GM12878 (cell line): ENCODE measurements at regions not wholly inside any gene's neighbourhood (a gene's known extent, or its start where the extent isn't known, plus 50 kb on each side); places are given as distances from the start of the nearest gene placed in this dataset.
A peak's percentile ranks its signal among the peaks of the same experiment; 100 is the strongest.

Source experiments
- ATAC-seq: fragments of 200-7000 bp; cut with Tn5 transposase; 3 replicates; pipeline ENCODE4 v1.9.1; 2020; ENCODE audit warnings: mild to moderate bottlenecking, moderate library complexity
- BruUV-seq: library from RNA; stranded (reverse); fragments of 400-500 nt; replicated peaks from 2 replicates; lab custom pipeline; 2021; lab: Mats Ljungman, UMichigan
- CTCF ChIA-PET: fragments of 300-600 bp; sonication (Branson Sonifier 250); formaldehyde crosslinking; extraction: SDS; loops from one replicate; lab custom pipeline; 2021; ENCODE audit warnings: inconsistent platforms; lab: Yijun Ruan, JAX
- POLR2A ChIA-PET: fragments of 350-600 bp; formaldehyde crosslinking; extraction: SDS; loops from one replicate; lab custom pipeline; 2021; ENCODE audit warnings: inconsistent platforms; lab: Charles Lee
- RAD21 ChIA-PET: fragments of 300-600 bp; sonication (Branson Sonifier 250); formaldehyde crosslinking; loops from one replicate; lab custom pipeline; 2023; ENCODE audit warnings: antibody characterized with exemption; ENCODE audit not compliant: unreplicated experiment; lab: Charles Lee
- SMC1A ChIA-PET: fragments of 300-600 bp; sonication (Branson Sonifier 250); formaldehyde crosslinking; loops from one replicate; lab custom pipeline; 2023; ENCODE audit not compliant: unreplicated experiment, uncharacterized antibody; lab: Charles Lee
- DNase-seq: peaks from one replicate; pipeline ENCODE4 v3.0.0-alpha.2; 2011; ENCODE audit warnings: low read depth, low spot score
- FAIRE-seq: peaks from 3 replicates; lab custom pipeline; 2011; peaks lifted over from hg19 to GRCh38; lab: Jason Lieb, UNC
- H2AFZ ChIP-seq: 2 replicates; pipeline ENCODE4 v1.6.0; 2011; ENCODE audit warnings: low read depth, low read length, control low read depth; ENCODE audit not compliant: control insufficient read depth
- H3K27ac ChIP-seq: 2 replicates; pipeline ENCODE4 v1.5.1; 2011; ENCODE audit warnings: control low read depth; ENCODE audit not compliant: control insufficient read depth, insufficient read depth
- H3K27me3 ChIP-seq, 2 experiments: replicated peaks in 1 of 2; 2 replicates each; pipeline versions ENCODE4 v1.6.0 to v1.6.1; 2011; ENCODE audit warnings: low read length in 1 of 2; ENCODE audit not compliant: control insufficient read depth in 2 of 2, insufficient read depth in 2 of 2
- H3K36me3 ChIP-seq, 2 experiments: 2 replicates each; pipeline ENCODE4 v1.5.1; 2011; ENCODE audit warnings: low read length in 1 of 2; ENCODE audit not compliant: control insufficient read depth in 2 of 2, insufficient read depth in 2 of 2
- H3K4me1 ChIP-seq: 2 replicates; pipeline ENCODE4 v1.6.1; 2011; ENCODE audit warnings: mild to moderate bottlenecking, low read length, moderate library complexity, mixed read lengths; ENCODE audit not compliant: control insufficient read depth, insufficient read depth
- H3K4me2 ChIP-seq: 2 replicates; pipeline ENCODE4 v1.6.0; 2011; ENCODE audit warnings: control low read depth; ENCODE audit not compliant: control insufficient read depth, insufficient read depth
- H3K4me3 ChIP-seq: fragments of 200-600 bp; sonication (generic); 2 replicates; pipeline ENCODE4 v1.5.1; 2016
- H3K79me2 ChIP-seq: 2 replicates; pipeline ENCODE4 v1.6.0; 2011; ENCODE audit warnings: low read length; ENCODE audit not compliant: control insufficient read depth, insufficient read depth
- H3K9ac ChIP-seq: 2 replicates; pipeline ENCODE4 v1.8.0; 2011; ENCODE audit warnings: low read length, control low read depth, mixed read lengths; ENCODE audit not compliant: control insufficient read depth, insufficient read depth
- H3K9me3 ChIP-seq: replicated peaks from 3 replicates; pipeline ENCODE4 v1.5.1; 2011; ENCODE audit warnings: mild to moderate bottlenecking, low read length; ENCODE audit not compliant: control insufficient read depth, insufficient read depth
- H4K20me1 ChIP-seq: 2 replicates; pipeline ENCODE4 v1.6.0; 2011; ENCODE audit not compliant: control insufficient read depth, insufficient read depth
- CREB1 ChIP-seq: IDR thresholded peaks from 2 replicates; pipeline ENCODE4 v1.6.1; 2012; ENCODE audit warnings: low read depth, mild to moderate bottlenecking, inconsistent platforms
- EGR1 ChIP-seq, 2 experiments: IDR thresholded peaks; 1 replicate in 1 of 2; 2 replicates in 1 of 2; pipeline ENCODE4 v1.6.1; 2011 to 2012; ENCODE audit warnings: low read depth in 2 of 2, low read length in 2 of 2, borderline replicate concordance in 1 of 2, mild to moderate bottlenecking in 1 of 2, moderate library complexity in 1 of 2
- SMAD1 ChIP-seq: fragments of 450-650 bp; IDR thresholded peaks from 2 replicates; pipeline ENCODE4 v1.6.1; 2018; ENCODE audit warnings: mild to moderate bottlenecking, low read depth; ENCODE audit not compliant: partially characterized antibody
- ZNF24 ChIP-seq: fragments of 450-650 bp; IDR thresholded peaks from 2 replicates; pipeline ENCODE4 v1.6.1; 2017; ENCODE audit warnings: antibody characterized with exemption, mild to moderate bottlenecking
- WGBS: methylation state at CpG from one replicate; pipeline ENCODE4 v1.1.6; 2016; ENCODE audit warnings: low lambda C conversion rate; ENCODE audit not compliant: insufficient replicate concordance, insufficient coverage; ENCODE audit errors: missing lambda C conversion rate; 5-methylcytosine and 5-hydroxymethylcytosine counted together
- in situ Hi-C: fragments of 300-500 bp; cut with MboI; formaldehyde crosslinking; loops from 9 replicates; pipeline ENCODE4 v1.14.3; 2018; ENCODE audit warnings: mixed read lengths
- intact Hi-C: fragments of 100-400 bp; cut with micrococcal nuclease; formaldehyde crosslinking; loops from one replicate; pipeline ENCODE4 v1.14.2; 2022; ENCODE audit not compliant: unreplicated experiment
- TF ChIP-seq, protein P1 (sequence below): IDR thresholded peaks from 2 replicates; pipeline ENCODE4 v1.6.1; 2011; ENCODE audit warnings: mild to moderate bottlenecking, low read depth, low read length, moderate library complexity; ENCODE audit not compliant: insufficient replicate concordance
- TF ChIP-seq, protein P2 (sequence below): fragments of 450-650 bp; IDR thresholded peaks from 2 replicates; pipeline ENCODE4 v1.6.1; 2017; ENCODE audit warnings: borderline replicate concordance
- TF ChIP-seq, protein P3 (sequence below): IDR thresholded peaks from 2 replicates; pipeline ENCODE4 v1.6.1; 2011; ENCODE audit warnings: borderline replicate concordance, low read depth, mild to moderate bottlenecking, moderate library complexity, low read length; ENCODE audit not compliant: insufficient read depth, poor library complexity, severe bottlenecking

DNA sequence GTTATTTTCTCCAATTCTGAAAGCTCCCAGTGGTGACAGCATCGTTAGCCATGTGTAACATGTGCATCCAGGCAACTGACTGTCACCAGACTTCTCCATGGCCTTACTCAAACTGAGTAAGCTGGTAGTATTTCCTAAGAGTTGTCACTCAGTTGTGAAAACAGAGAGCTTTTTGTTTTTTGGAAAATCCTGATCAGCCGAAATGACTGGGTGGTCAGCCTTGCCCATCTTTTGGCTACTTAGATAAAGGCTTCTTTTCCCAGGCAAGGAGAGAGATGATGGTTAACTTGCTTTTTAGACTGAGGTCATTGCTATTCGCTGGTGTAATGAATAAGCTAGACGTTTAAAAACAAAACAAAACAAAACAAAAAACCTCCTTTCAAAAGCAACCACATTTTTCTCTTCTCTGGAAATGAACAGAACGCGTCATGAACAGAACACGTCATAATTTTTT is 159.5 kb upstream of the KLF14 start:
- no peak overlapping the region for H3K4me2 ChIP-seq
- BruUV-seq = no TSS peak

More for the DNA sequence above, 159.5 kb upstream of the KLF14 start:
- Histone ChIP-seq H2AFZ (no peak overlapping the region), H3K27me3 (no peaks in the 10 kb centered on the region), H3K4me3 (no peak overlapping the region), H3K4me1 (peaks cover 18% of the 10 kb centered on the region), H3K79me2 (peaks cover 41% of the 10 kb centered on the region), H4K20me1 (peaks cover 5% of the 10 kb centered on the region), H3K9ac (no peak overlapping the region), H3K36me3 (peaks cover 24 to 37% of the 10 kb centered on the region in 2 experiments), H3K27ac (no peak overlapping the region; the same call in 1 of the 2 replicates), H3K9me3 (no peaks in the 10 kb centered on the region)
- no peak for DNase-seq
- WGBS = 4% methylated on average over 7 of the region's 7 CpGs
- in situ Hi-C loops = no loop called here
- TF ChIP-seq, protein P1, sequence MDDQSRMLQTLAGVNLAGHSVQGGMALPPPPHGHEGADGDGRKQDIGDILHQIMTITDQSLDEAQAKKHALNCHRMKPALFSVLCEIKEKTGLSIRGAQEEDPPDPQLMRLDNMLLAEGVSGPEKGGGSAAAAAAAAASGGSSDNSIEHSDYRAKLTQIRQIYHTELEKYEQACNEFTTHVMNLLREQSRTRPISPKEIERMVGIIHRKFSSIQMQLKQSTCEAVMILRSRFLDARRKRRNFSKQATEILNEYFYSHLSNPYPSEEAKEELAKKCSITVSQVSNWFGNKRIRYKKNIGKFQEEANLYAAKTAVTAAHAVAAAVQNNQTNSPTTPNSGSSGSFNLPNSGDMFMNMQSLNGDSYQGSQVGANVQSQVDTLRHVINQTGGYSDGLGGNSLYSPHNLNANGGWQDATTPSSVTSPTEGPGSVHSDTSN = peak; percentile 7
- TF ChIP-seq ZNF24 (no peak), CREB1 (0 out of 2 replicates have a peak, but pooled peaks have one; percentile 34), SMAD1 (no peak), EGR1 (IDR thresholded peaks at IDR 0.05; ENCODE audit: borderline replicate concordance in 1 of 2, low read depth in 2 of 2, low read length in 2 of 2) (no peak)
- TF ChIP-seq, protein P2, sequence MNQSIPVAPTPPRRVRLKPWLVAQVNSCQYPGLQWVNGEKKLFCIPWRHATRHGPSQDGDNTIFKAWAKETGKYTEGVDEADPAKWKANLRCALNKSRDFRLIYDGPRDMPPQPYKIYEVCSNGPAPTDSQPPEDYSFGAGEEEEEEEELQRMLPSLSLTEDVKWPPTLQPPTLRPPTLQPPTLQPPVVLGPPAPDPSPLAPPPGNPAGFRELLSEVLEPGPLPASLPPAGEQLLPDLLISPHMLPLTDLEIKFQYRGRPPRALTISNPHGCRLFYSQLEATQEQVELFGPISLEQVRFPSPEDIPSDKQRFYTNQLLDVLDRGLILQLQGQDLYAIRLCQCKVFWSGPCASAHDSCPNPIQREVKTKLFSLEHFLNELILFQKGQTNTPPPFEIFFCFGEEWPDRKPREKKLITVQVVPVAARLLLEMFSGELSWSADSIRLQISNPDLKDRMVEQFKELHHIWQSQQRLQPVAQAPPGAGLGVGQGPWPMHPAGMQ = no peak
- TF ChIP-seq, protein P3, sequence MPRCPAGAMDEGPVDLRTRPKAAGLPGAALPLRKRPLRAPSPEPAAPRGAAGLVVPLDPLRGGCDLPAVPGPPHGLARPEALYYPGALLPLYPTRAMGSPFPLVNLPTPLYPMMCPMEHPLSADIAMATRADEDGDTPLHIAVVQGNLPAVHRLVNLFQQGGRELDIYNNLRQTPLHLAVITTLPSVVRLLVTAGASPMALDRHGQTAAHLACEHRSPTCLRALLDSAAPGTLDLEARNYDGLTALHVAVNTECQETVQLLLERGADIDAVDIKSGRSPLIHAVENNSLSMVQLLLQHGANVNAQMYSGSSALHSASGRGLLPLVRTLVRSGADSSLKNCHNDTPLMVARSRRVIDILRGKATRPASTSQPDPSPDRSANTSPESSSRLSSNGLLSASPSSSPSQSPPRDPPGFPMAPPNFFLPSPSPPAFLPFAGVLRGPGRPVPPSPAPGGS = peak; percentile 71
- ChIA-PET CTCF (interaction anchor here (0.7 to 8.6 kb wide), 7 partner anchors 10 to 566 kb away, joined by 3 to 166 read pairs (median 3); no protein-coding TSS in a partner anchor), RAD21 (interaction anchor here (1.1 kb wide), 1 partner anchor 146 kb away, joined by 3 read pairs; no protein-coding TSS in a partner anchor), SMC1A (interaction anchor here (0.7 to 1.7 kb wide), 6 partner anchors 15 to 111 kb away, joined by 3 to 7 read pairs (median 4); no protein-coding TSS in a partner anchor), POLR2A (interaction anchor here (0.6 to 0.9 kb wide), 2 partner anchors 23 to 148 kb away, joined by 4 to 5 read pairs; no protein-coding TSS in a partner anchor)
- no peak for FAIRE-seq
- no peak for ATAC-seq
- intact Hi-C loops = no loop called here
